ENCODE measurements at regions not wholly inside any gene's neighbourhood (a gene's known extent, or its start where the extent isn't known, plus 50 kb on each side); places are given as distances from the start of the nearest gene placed in this dataset.

DNA sequence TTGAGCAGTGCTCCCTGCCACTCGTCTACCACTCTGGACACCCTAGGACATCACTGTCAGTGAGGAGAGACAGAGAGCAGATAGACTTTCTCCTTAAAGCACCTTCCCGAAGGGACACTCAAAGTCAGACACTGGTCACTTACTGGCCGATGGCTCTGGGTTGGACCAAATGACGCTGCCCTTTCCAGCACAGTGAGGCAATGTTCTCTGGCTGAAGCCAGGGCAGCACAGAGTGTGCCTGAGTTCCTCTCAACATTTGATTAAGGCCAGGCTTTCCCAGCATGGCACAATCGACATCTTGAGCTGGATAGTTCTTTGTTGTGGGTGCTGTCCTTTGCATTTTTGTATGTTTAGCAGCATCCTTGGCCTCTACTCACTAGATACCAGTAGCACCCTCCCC lies 206.2 kb downstream of the CSNK2A3 start:
- H2AFZ ChIP-seq (ENCODE audit: control insufficient read depth, low read depth, low read length): no peak overlapping the region
- POLR2A ChIA-PET: no interaction called here
- ATAC-seq (no peak), DNase-seq (ENCODE audit: low read depth, low spot score) (no peak), FAIRE-seq (no peak)
- BruUV-seq (replicated peaks): no TSS peak
- H3K4me3 ChIP-seq: no peak overlapping the region
- WGBS (ENCODE audit: insufficient coverage, insufficient replicate concordance, low lambda C conversion rate, missing lambda C conversion rate): 13% methylated on average over 5 of the region's 5 CpGs
- H4K20me1 ChIP-seq (ENCODE audit: control insufficient read depth, insufficient read depth): no peaks in the 10 kb centered on the region
- RAD21 ChIA-PET (ENCODE audit: unreplicated experiment): no interaction called here
- TF ChIP-seq FOXK2 (IDR thresholded peaks at IDR 0.05) (no peak), BMI1 (IDR thresholded peaks at IDR 0.05; ENCODE audit: borderline replicate concordance) (no peak), TARDBP (IDR thresholded peaks at IDR 0.05; ENCODE audit: borderline replicate concordance) (no peak), SIX5 (IDR thresholded peaks at IDR 0.05; ENCODE audit: low read depth, low read length, severe bottlenecking) (no peak), SREBF1 (IDR thresholded peaks at IDR 0.05; ENCODE audit: low read length) (no peak), NFIC (IDR thresholded peaks at IDR 0.05; ENCODE audit: low read depth, low read length) (no peak), POU2F2 (IDR thresholded peaks at IDR 0.05; ENCODE audit: borderline replicate concordance, low read depth, low read length) (no peak), CBX5 (IDR thresholded peaks at IDR 0.05; ENCODE audit: low read depth) (no peak), PAX5 (IDR thresholded peaks at IDR 0.05; ENCODE audit: borderline replicate concordance, low read depth, low read length) (no peak), SMARCA5 (IDR thresholded peaks at IDR 0.05) (no peak), EP300 (IDR thresholded peaks at IDR 0.05; ENCODE audit: borderline replicate concordance in 1 of 2, control insufficient read depth in 1 of 2, low read depth in 2 of 2, low read length in 2 of 2) (no peak), CBFB (IDR thresholded peaks at IDR 0.05; ENCODE audit: low read depth) (no peak)
- TF ChIP-seq, protein P1, sequence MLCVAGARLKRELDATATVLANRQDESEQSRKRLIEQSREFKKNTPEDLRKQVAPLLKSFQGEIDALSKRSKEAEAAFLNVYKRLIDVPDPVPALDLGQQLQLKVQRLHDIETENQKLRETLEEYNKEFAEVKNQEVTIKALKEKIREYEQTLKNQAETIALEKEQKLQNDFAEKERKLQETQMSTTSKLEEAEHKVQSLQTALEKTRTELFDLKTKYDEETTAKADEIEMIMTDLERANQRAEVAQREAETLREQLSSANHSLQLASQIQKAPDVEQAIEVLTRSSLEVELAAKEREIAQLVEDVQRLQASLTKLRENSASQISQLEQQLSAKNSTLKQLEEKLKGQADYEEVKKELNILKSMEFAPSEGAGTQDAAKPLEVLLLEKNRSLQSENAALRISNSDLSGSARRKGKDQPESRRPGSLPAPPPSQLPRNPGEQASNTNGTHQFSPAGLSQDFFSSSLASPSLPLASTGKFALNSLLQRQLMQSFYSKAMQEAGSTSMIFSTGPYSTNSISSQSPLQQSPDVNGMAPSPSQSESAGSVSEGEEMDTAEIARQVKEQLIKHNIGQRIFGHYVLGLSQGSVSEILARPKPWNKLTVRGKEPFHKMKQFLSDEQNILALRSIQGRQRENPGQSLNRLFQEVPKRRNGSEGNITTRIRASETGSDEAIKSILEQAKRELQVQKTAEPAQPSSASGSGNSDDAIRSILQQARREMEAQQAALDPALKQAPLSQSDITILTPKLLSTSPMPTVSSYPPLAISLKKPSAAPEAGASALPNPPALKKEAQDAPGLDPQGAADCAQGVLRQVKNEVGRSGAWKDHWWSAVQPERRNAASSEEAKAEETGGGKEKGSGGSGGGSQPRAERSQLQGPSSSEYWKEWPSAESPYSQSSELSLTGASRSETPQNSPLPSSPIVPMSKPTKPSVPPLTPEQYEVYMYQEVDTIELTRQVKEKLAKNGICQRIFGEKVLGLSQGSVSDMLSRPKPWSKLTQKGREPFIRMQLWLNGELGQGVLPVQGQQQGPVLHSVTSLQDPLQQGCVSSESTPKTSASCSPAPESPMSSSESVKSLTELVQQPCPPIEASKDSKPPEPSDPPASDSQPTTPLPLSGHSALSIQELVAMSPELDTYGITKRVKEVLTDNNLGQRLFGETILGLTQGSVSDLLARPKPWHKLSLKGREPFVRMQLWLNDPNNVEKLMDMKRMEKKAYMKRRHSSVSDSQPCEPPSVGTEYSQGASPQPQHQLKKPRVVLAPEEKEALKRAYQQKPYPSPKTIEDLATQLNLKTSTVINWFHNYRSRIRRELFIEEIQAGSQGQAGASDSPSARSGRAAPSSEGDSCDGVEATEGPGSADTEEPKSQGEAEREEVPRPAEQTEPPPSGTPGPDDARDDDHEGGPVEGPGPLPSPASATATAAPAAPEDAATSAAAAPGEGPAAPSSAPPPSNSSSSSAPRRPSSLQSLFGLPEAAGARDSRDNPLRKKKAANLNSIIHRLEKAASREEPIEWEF (IDR thresholded peaks at IDR 0.05; ENCODE audit: insufficient replicate concordance, low read depth, low read length): no peak
- TF ChIP-seq, protein P2, sequence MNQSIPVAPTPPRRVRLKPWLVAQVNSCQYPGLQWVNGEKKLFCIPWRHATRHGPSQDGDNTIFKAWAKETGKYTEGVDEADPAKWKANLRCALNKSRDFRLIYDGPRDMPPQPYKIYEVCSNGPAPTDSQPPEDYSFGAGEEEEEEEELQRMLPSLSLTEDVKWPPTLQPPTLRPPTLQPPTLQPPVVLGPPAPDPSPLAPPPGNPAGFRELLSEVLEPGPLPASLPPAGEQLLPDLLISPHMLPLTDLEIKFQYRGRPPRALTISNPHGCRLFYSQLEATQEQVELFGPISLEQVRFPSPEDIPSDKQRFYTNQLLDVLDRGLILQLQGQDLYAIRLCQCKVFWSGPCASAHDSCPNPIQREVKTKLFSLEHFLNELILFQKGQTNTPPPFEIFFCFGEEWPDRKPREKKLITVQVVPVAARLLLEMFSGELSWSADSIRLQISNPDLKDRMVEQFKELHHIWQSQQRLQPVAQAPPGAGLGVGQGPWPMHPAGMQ (IDR thresholded peaks at IDR 0.05; ENCODE audit: borderline replicate concordance): no peak
- TF ChIP-seq, protein P3, sequence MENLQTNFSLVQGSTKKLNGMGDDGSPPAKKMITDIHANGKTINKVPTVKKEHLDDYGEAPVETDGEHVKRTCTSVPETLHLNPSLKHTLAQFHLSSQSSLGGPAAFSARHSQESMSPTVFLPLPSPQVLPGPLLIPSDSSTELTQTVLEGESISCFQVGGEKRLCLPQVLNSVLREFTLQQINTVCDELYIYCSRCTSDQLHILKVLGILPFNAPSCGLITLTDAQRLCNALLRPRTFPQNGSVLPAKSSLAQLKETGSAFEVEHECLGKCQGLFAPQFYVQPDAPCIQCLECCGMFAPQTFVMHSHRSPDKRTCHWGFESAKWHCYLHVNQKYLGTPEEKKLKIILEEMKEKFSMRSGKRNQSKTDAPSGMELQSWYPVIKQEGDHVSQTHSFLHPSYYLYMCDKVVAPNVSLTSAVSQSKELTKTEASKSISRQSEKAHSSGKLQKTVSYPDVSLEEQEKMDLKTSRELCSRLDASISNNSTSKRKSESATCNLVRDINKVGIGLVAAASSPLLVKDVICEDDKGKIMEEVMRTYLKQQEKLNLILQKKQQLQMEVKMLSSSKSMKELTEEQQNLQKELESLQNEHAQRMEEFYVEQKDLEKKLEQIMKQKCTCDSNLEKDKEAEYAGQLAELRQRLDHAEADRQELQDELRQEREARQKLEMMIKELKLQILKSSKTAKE (IDR thresholded peaks at IDR 0.05; ENCODE audit: low read depth, poor library complexity, severe bottlenecking): no peak
- TF ChIP-seq, protein P4, sequence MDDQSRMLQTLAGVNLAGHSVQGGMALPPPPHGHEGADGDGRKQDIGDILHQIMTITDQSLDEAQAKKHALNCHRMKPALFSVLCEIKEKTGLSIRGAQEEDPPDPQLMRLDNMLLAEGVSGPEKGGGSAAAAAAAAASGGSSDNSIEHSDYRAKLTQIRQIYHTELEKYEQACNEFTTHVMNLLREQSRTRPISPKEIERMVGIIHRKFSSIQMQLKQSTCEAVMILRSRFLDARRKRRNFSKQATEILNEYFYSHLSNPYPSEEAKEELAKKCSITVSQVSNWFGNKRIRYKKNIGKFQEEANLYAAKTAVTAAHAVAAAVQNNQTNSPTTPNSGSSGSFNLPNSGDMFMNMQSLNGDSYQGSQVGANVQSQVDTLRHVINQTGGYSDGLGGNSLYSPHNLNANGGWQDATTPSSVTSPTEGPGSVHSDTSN (IDR thresholded peaks at IDR 0.05; ENCODE audit: insufficient replicate concordance, low read depth, low read length): no peak
- SMC1A ChIA-PET (ENCODE audit: uncharacterized antibody, unreplicated experiment): interaction anchor here (1.2 to 1.3 kb wide), 2 partner anchors 8 to 10 kb away, joined by 3 read pairs; no protein-coding TSS in a partner anchor
- no peaks in the 10 kb centered on the region; a peak in 1 of 4 replicates for H3K27me3 ChIP-seq (replicated peaks in 1 of 2; ENCODE audit: control insufficient read depth in 2 of 2, insufficient read depth in 2 of 2, low read length in 1 of 2)
- H3K9me3 ChIP-seq (replicated peaks; ENCODE audit: control insufficient read depth, insufficient read depth, low read length): no peaks in the 10 kb centered on the region
- no peak overlapping the region for H3K9ac ChIP-seq (ENCODE audit: control insufficient read depth, insufficient read depth, low read length)
- no peak overlapping the region for H3K27ac ChIP-seq (ENCODE audit: control insufficient read depth, insufficient read depth)
- no peaks in the 10 kb centered on the region for H3K4me1 ChIP-seq (ENCODE audit: control insufficient read depth, insufficient read depth, low read length)
- CTCF ChIA-PET: interaction anchor here (1.0 kb wide), 1 partner anchor 9 kb away, joined by 4 read pairs; no protein-coding TSS in a partner anchor
- intact Hi-C loops (cut with micrococcal nuclease; ENCODE audit: unreplicated experiment) (no loop called here), in situ Hi-C loops (cut with MboI) (no loop called here)
- no peaks in the 10 kb centered on the region for H3K36me3 ChIP-seq (ENCODE audit: control insufficient read depth in 2 of 2, insufficient read depth in 2 of 2, low read length in 1 of 2)
- no peak overlapping the region for H3K4me2 ChIP-seq (ENCODE audit: control insufficient read depth, insufficient read depth)
- H3K79me2 ChIP-seq (ENCODE audit: control insufficient read depth, insufficient read depth, low read length): no peaks in the 10 kb centered on the region
